ENCODE measurements at regions not wholly inside any gene's neighbourhood (a gene's known extent, or its start where the extent isn't known, plus 50 kb on each side); places are given as distances from the start of the nearest gene placed in this dataset.

- WGBS, 2 donors, result 32 to 43% methylated on average over 21 of the region's 21 CpGs
- no peaks in the 10 kb centered on the region for H3K9me3 ChIP-seq (ENCODE audit: control insufficient read depth in 2 of 2, insufficient read depth in 1 of 2, low read depth in 1 of 2, low read length in 1 of 2)
- peaks cover 4 to 9% of the 10 kb centered on the region in 2 donors for H3K27me3 ChIP-seq (ENCODE audit: control insufficient read depth in 1 of 2, insufficient read depth in 2 of 2, low read length in 2 of 2)
- no peak overlapping the region for H3K27ac ChIP-seq (ENCODE audit: low read depth in 2 of 2, low read length in 1 of 2)
- peaks cover 0 to 3% of the 10 kb centered on the region in 2 donors for H3K4me1 ChIP-seq (ENCODE audit: control insufficient read depth in 2 of 2, insufficient read depth in 2 of 2, low read length in 1 of 2)
- no peaks in the 10 kb centered on the region for H3K36me3 ChIP-seq (ENCODE audit: control insufficient read depth in 2 of 2, insufficient read depth in 2 of 2, low read length in 1 of 2)
- no peak overlapping the region for H3K4me3 ChIP-seq (ENCODE audit: low read depth in 1 of 2, low read length in 2 of 2)
Measured at GRCh38 chr17:36661047-36661666, 59.8 kb downstream of the MRM1 start.

- Histone ChIP-seq H3K4me1 (ENCODE audit: control insufficient read depth in 2 of 2, insufficient read depth in 2 of 2, low read length in 1 of 2) (peaks cover 0 to 3% of the 10 kb centered on the region in 2 donors), H3K4me3 (ENCODE audit: low read depth in 1 of 2, low read length in 2 of 2) (no peak overlapping the region), H3K9me3 (ENCODE audit: control insufficient read depth in 2 of 2, insufficient read depth in 1 of 2, low read depth in 1 of 2, low read length in 1 of 2) (no peaks in the 10 kb centered on the region), H3K27me3 (ENCODE audit: control insufficient read depth in 1 of 2, insufficient read depth in 2 of 2, low read length in 2 of 2) (peaks cover 4 to 9% of the 10 kb centered on the region in 2 donors), H3K36me3 (ENCODE audit: control insufficient read depth in 2 of 2, insufficient read depth in 2 of 2, low read length in 1 of 2) (no peaks in the 10 kb centered on the region), H3K27ac (ENCODE audit: low read depth in 2 of 2, low read length in 1 of 2) (no peak overlapping the region)
- WGBS, 2 donors, result 84 to 87% methylated on average over 9 of the region's 9 CpGs
Measured at GRCh38 chr17:36661688-36662087, 60.3 kb downstream of the MRM1 start.

- WGBS, 2 donors, result 61 to 69% methylated on average over 11 of the region's 11 CpGs
- no peaks in the 10 kb centered on the region for H3K9me3 ChIP-seq (ENCODE audit: control insufficient read depth in 2 of 2, insufficient read depth in 1 of 2, low read depth in 1 of 2, low read length in 1 of 2)
- H3K4me1 ChIP-seq (ENCODE audit: control insufficient read depth in 2 of 2, insufficient read depth in 2 of 2, low read length in 1 of 2), result no peaks in the 10 kb centered on the region
- H3K36me3 ChIP-seq (ENCODE audit: control insufficient read depth in 2 of 2, insufficient read depth in 2 of 2, low read length in 1 of 2), result no peaks in the 10 kb centered on the region
- no peaks in the 10 kb centered on the region for H3K27me3 ChIP-seq (ENCODE audit: control insufficient read depth in 1 of 2, insufficient read depth in 2 of 2, low read length in 2 of 2)
- no peak overlapping the region for H3K27ac ChIP-seq (ENCODE audit: low read depth in 2 of 2, low read length in 1 of 2)
- no peak overlapping the region for H3K4me3 ChIP-seq (ENCODE audit: low read depth in 1 of 2, low read length in 2 of 2)
Measured at GRCh38 chr17:36665417-36665816, 64.0 kb downstream of the MRM1 start.

GRCh38 chr17:36667922-36668321 lies 66.5 kb downstream of the MRM1 start:
- Histone ChIP-seq H3K27me3 (ENCODE audit: control insufficient read depth in 1 of 2, insufficient read depth in 2 of 2, low read length in 2 of 2) (no peaks in the 10 kb centered on the region), H3K27ac (ENCODE audit: low read depth in 2 of 2, low read length in 1 of 2) (no peak overlapping the region), H3K36me3 (ENCODE audit: control insufficient read depth in 2 of 2, insufficient read depth in 2 of 2, low read length in 1 of 2) (no peaks in the 10 kb centered on the region), H3K4me1 (ENCODE audit: control insufficient read depth in 2 of 2, insufficient read depth in 2 of 2, low read length in 1 of 2) (no peaks in the 10 kb centered on the region), H3K9me3 (ENCODE audit: control insufficient read depth in 2 of 2, insufficient read depth in 1 of 2, low read depth in 1 of 2, low read length in 1 of 2) (no peaks in the 10 kb centered on the region), H3K4me3 (ENCODE audit: low read depth in 1 of 2, low read length in 2 of 2) (no peak overlapping the region)
- 51 to 58% methylated on average over 2 of the region's 2 CpGs for WGBS, 2 donors

GRCh38 chr17:36668824-36669223 lies 67.4 kb downstream of the MRM1 start:
- H3K27ac ChIP-seq (ENCODE audit: low read depth in 2 of 2, low read length in 1 of 2), result no peak overlapping the region
- no peaks in the 10 kb centered on the region for H3K4me1 ChIP-seq (ENCODE audit: control insufficient read depth in 2 of 2, insufficient read depth in 2 of 2, low read length in 1 of 2)
- 70 to 89% methylated on average over 1 of the region's 1 CpG for WGBS, 2 donors
- no peak overlapping the region for H3K4me3 ChIP-seq (ENCODE audit: low read depth in 1 of 2, low read length in 2 of 2)
- no peaks in the 10 kb centered on the region for H3K36me3 ChIP-seq (ENCODE audit: control insufficient read depth in 2 of 2, insufficient read depth in 2 of 2, low read length in 1 of 2)
- no peaks in the 10 kb centered on the region for H3K27me3 ChIP-seq (ENCODE audit: control insufficient read depth in 1 of 2, insufficient read depth in 2 of 2, low read length in 2 of 2)
- H3K9me3 ChIP-seq (ENCODE audit: control insufficient read depth in 2 of 2, insufficient read depth in 1 of 2, low read depth in 1 of 2, low read length in 1 of 2), result no peaks in the 10 kb centered on the region

GRCh38 chr17:36671144-36671543 lies 69.8 kb downstream of the MRM1 start:
- H3K9me3 ChIP-seq (ENCODE audit: control insufficient read depth in 2 of 2, insufficient read depth in 1 of 2, low read depth in 1 of 2, low read length in 1 of 2), result no peaks in the 10 kb centered on the region
- WGBS, 2 donors, result 73 to 75% methylated on average over 3 of the region's 3 CpGs
- no peak overlapping the region for H3K4me3 ChIP-seq (ENCODE audit: low read depth in 1 of 2, low read length in 2 of 2)
- no peak overlapping the region for H3K27ac ChIP-seq (ENCODE audit: low read depth in 2 of 2, low read length in 1 of 2)
- H3K27me3 ChIP-seq (ENCODE audit: control insufficient read depth in 1 of 2, insufficient read depth in 2 of 2, low read length in 2 of 2), result no peaks in the 10 kb centered on the region
- no peaks in the 10 kb centered on the region for H3K36me3 ChIP-seq (ENCODE audit: control insufficient read depth in 2 of 2, insufficient read depth in 2 of 2, low read length in 1 of 2)
- H3K4me1 ChIP-seq (ENCODE audit: control insufficient read depth in 2 of 2, insufficient read depth in 2 of 2, low read length in 1 of 2), result no peaks in the 10 kb centered on the region

- Histone ChIP-seq H3K4me3 (ENCODE audit: low read depth in 1 of 2, low read length in 2 of 2) (no peak overlapping the region), H3K4me1 (ENCODE audit: control insufficient read depth in 2 of 2, insufficient read depth in 2 of 2, low read length in 1 of 2) (no peaks in the 10 kb centered on the region), H3K9me3 (ENCODE audit: control insufficient read depth in 2 of 2, insufficient read depth in 1 of 2, low read depth in 1 of 2, low read length in 1 of 2) (no peaks in the 10 kb centered on the region), H3K27me3 (ENCODE audit: control insufficient read depth in 1 of 2, insufficient read depth in 2 of 2, low read length in 2 of 2) (no peaks in the 10 kb centered on the region), H3K36me3 (ENCODE audit: control insufficient read depth in 2 of 2, insufficient read depth in 2 of 2, low read length in 1 of 2) (no peaks in the 10 kb centered on the region), H3K27ac (ENCODE audit: low read depth in 2 of 2, low read length in 1 of 2) (no peak overlapping the region)
- WGBS, 2 donors, result 79 to 82% methylated on average over 7 of the region's 7 CpGs
Measured at GRCh38 chr17:36672403-36672918, 71.1 kb downstream of the MRM1 start.

GRCh38 chr17:36673068-36673467 lies 71.7 kb downstream of the MRM1 start:
- WGBS, 2 donors, result 89 to 92% methylated on average over 5 of the region's 5 CpGs
- Histone ChIP-seq H3K27me3 (ENCODE audit: control insufficient read depth in 1 of 2, insufficient read depth in 2 of 2, low read length in 2 of 2) (no peaks in the 10 kb centered on the region), H3K36me3 (ENCODE audit: control insufficient read depth in 2 of 2, insufficient read depth in 2 of 2, low read length in 1 of 2) (no peaks in the 10 kb centered on the region)

GRCh38 chr17:36673637-36674277 lies 72.4 kb downstream of the MRM1 start:
- H3K4me1 ChIP-seq (ENCODE audit: control insufficient read depth in 2 of 2, insufficient read depth in 2 of 2, low read length in 1 of 2), result no peaks in the 10 kb centered on the region
- no peaks in the 10 kb centered on the region for H3K36me3 ChIP-seq (ENCODE audit: control insufficient read depth in 2 of 2, insufficient read depth in 2 of 2, low read length in 1 of 2)
- no peak overlapping the region for H3K4me3 ChIP-seq (ENCODE audit: low read depth in 1 of 2, low read length in 2 of 2)
- WGBS, 2 donors, result 82 to 84% methylated on average over 7 of the region's 7 CpGs
- no peaks in the 10 kb centered on the region for H3K9me3 ChIP-seq (ENCODE audit: control insufficient read depth in 2 of 2, insufficient read depth in 1 of 2, low read depth in 1 of 2, low read length in 1 of 2)
- no peak overlapping the region for H3K27ac ChIP-seq (ENCODE audit: low read depth in 2 of 2, low read length in 1 of 2)
- H3K27me3 ChIP-seq (ENCODE audit: control insufficient read depth in 1 of 2, insufficient read depth in 2 of 2, low read length in 2 of 2), result no peaks in the 10 kb centered on the region

More at GRCh38 chr17:36673068-36673467, 71.7 kb downstream of the MRM1 start:
- Histone ChIP-seq H3K4me1 (ENCODE audit: control insufficient read depth in 2 of 2, insufficient read depth in 2 of 2, low read length in 1 of 2) (no peaks in the 10 kb centered on the region), H3K9me3 (ENCODE audit: control insufficient read depth in 2 of 2, insufficient read depth in 1 of 2, low read depth in 1 of 2, low read length in 1 of 2) (no peaks in the 10 kb centered on the region), H3K27ac (ENCODE audit: low read depth in 2 of 2, low read length in 1 of 2) (no peak overlapping the region), H3K4me3 (ENCODE audit: low read depth in 1 of 2, low read length in 2 of 2) (no peak overlapping the region)

- Histone ChIP-seq H3K4me1 (ENCODE audit: control insufficient read depth in 2 of 2, insufficient read depth in 2 of 2, low read length in 1 of 2) (no peaks in the 10 kb centered on the region), H3K27me3 (ENCODE audit: control insufficient read depth in 1 of 2, insufficient read depth in 2 of 2, low read length in 2 of 2) (no peaks in the 10 kb centered on the region), H3K4me3 (ENCODE audit: low read depth in 1 of 2, low read length in 2 of 2) (no peak overlapping the region), H3K9me3 (ENCODE audit: control insufficient read depth in 2 of 2, insufficient read depth in 1 of 2, low read depth in 1 of 2, low read length in 1 of 2) (no peaks in the 10 kb centered on the region), H3K27ac (ENCODE audit: low read depth in 2 of 2, low read length in 1 of 2) (no peak overlapping the region), H3K36me3 (ENCODE audit: control insufficient read depth in 2 of 2, insufficient read depth in 2 of 2, low read length in 1 of 2) (no peaks in the 10 kb centered on the region)
- WGBS, 2 donors, result 66 to 73% methylated on average over 4 of the region's 4 CpGs
Measured at GRCh38 chr17:36674278-36674650, 72.9 kb downstream of the MRM1 start.

Measured in esophagus (tissue), 2 donors.